B cell (primary cell): ENCODE measurements at regions not wholly inside any gene's neighbourhood (a gene's known extent, or its start where the extent isn't known, plus 50 kb on each side); places are given as distances from the start of the nearest gene placed in this dataset.

Source experiments
- ATAC-seq: fragments of 200-7000 bp; cut with Tn5 transposase; one replicate; pipeline ENCODE4 v1.10.0; 2021; ENCODE audit warnings: low read depth, mild to moderate bottlenecking, moderate number of reproducible peaks, moderate library complexity
- CTCF ChIA-PET: fragments of 350-600 bp; sonication (Branson Sonifier 250); formaldehyde crosslinking; loops from one replicate; lab custom pipeline; 2021; ENCODE audit warnings: antibody characterized with exemption, inconsistent platforms; lab: Charles Lee
- POLR2A ChIA-PET: fragments of 350-600 bp; sonication (Branson Sonifier 250); formaldehyde crosslinking; loops from one replicate; lab custom pipeline; 2021; ENCODE audit warnings: antibody characterized with exemption; lab: Charles Lee
- DNase-seq: peaks from one replicate; pipeline ENCODE4 v3.0.0; 2013
- H2AFZ ChIP-seq: 2 replicates; pipeline ENCODE4 v1.6.1; 2012; ENCODE audit warnings: mild to moderate bottlenecking, low read depth, low read length; ENCODE audit not compliant: insufficient read depth, poor library complexity, severe bottlenecking
- H3K27ac ChIP-seq, 2 donors: 1 replicate in 1 of 2; 2 replicates in 1 of 2; pipeline ENCODE4 v1.5.1; 2012 to 2013; ENCODE audit warnings: low read length in 2 of 2, mild to moderate bottlenecking in 2 of 2, moderate library complexity in 1 of 2
- H3K27me3 ChIP-seq, 4 experiments: fragments of 200-600 bp in 1 of 4; sonication (generic) in 1 of 4; replicated peaks in 1 of 4; 1 replicate in 2 of 4; 2 replicates in 2 of 4; pipeline versions ENCODE4 v1.6.1 to v1.7.0; 2013 to 2016; ENCODE audit warnings: low read length in 3 of 4, mild to moderate bottlenecking in 2 of 4, mixed read lengths in 1 of 4, moderate library complexity in 1 of 4; ENCODE audit not compliant: insufficient read depth in 4 of 4, control insufficient read depth in 3 of 4; ENCODE audit errors: control extremely low read depth in 1 of 4
- H3K36me3 ChIP-seq, 2 experiments: replicated peaks in 1 of 2; 1 replicate in 1 of 2; 2 replicates in 1 of 2; pipeline versions ENCODE4 v1.6.1 to v1.7.1; 2013; ENCODE audit warnings: low read length in 1 of 2; ENCODE audit not compliant: insufficient read depth in 2 of 2, control insufficient read depth in 1 of 2; ENCODE audit errors: control extremely low read depth in 1 of 2, extremely low read depth in 1 of 2
- H3K4me1 ChIP-seq, 2 donors: fragments of 200-600 bp in 1 of 2; sonication (generic) in 1 of 2; 1 replicate in 1 of 2; 2 replicates in 1 of 2; pipeline versions ENCODE4 v1.5.1 to v1.6.1; 2013 to 2017; ENCODE audit warnings: low read length in 2 of 2; ENCODE audit not compliant: control insufficient read depth in 2 of 2, insufficient read depth in 2 of 2
- H3K4me2 ChIP-seq: replicated peaks from 2 replicates; pipeline ENCODE3; 2012; ENCODE audit warnings: mild to moderate bottlenecking, low read depth, low read length; ENCODE audit not compliant: poor library complexity, severe bottlenecking
- H3K4me3 ChIP-seq, 5 experiments: fragments of 200-600 bp in 1 of 5; sonication (generic) in 1 of 5; 1 replicate in 3 of 5; 2 replicates in 2 of 5; pipeline versions ENCODE4 v1.5.1 to v1.7.0; 2011 to 2016; ENCODE audit warnings: low read length in 4 of 5, mild to moderate bottlenecking in 4 of 5, low read depth in 2 of 5, control low read depth in 1 of 5, moderate library complexity in 1 of 5; ENCODE audit not compliant: insufficient read depth in 1 of 5; ENCODE audit errors: control extremely low read depth in 1 of 5, extremely low read depth in 1 of 5
- H3K79me2 ChIP-seq: fragments of 200-600 bp; sonication (generic); one replicate; pipeline ENCODE4 v1.6.0; 2016; ENCODE audit warnings: low read length; ENCODE audit not compliant: control insufficient read depth, insufficient read depth
- H3K9ac ChIP-seq: fragments of 200-600 bp; sonication (generic); 2 replicates; pipeline ENCODE4 v1.6.1; 2017; ENCODE audit warnings: mild to moderate bottlenecking, low read length, moderate library complexity
- H3K9me3 ChIP-seq, 3 donors: one replicate each; pipeline versions ENCODE4 v1.6.1 to v1.7.1; 2013; ENCODE audit warnings: low read length in 2 of 3; ENCODE audit not compliant: control insufficient read depth in 2 of 3, insufficient read depth in 1 of 3; ENCODE audit errors: control extremely low read depth in 1 of 3
- H4K20me1 ChIP-seq: 2 replicates; pipeline ENCODE4 v1.6.0; 2012; ENCODE audit warnings: mild to moderate bottlenecking, low read length; ENCODE audit not compliant: insufficient read depth, control insufficient read depth, poor library complexity, severe bottlenecking
- H3K27ac Mint-ChIP-seq: one replicate; pipeline ENCODE4 v1.8.0; 2021; ENCODE audit warnings: mixed read lengths
- H3K27me3 Mint-ChIP-seq: one replicate; pipeline ENCODE4 v1.8.0; 2021; ENCODE audit warnings: mixed read lengths
- H3K4me1 Mint-ChIP-seq: one replicate; pipeline ENCODE4 v1.8.0; 2021; ENCODE audit warnings: mixed read lengths
- H3K4me3 Mint-ChIP-seq: one replicate; pipeline ENCODE4 v1.8.0; 2021; ENCODE audit warnings: mixed read lengths
- H3K9me3 Mint-ChIP-seq: one replicate; pipeline ENCODE4 v1.8.0; 2022; ENCODE audit warnings: mixed read lengths; ENCODE audit not compliant: insufficient read depth
- EZH2 ChIP-seq: IDR thresholded peaks from 2 replicates; pipeline ENCODE4 v1.6.1; 2012; ENCODE audit warnings: borderline replicate concordance, low read depth, mild to moderate bottlenecking, moderate library complexity, low read length; ENCODE audit not compliant: insufficient read depth, poor library complexity, severe bottlenecking
- WGBS: methylation state at CpG from one replicate; pipeline ENCODE4 v1.1.5; 2013; ENCODE audit warnings: missing lambda C conversion rate; ENCODE audit not compliant: insufficient coverage; 5-methylcytosine and 5-hydroxymethylcytosine counted together
- intact Hi-C: fragments of 100-400 bp; cut with micrococcal nuclease; formaldehyde crosslinking; loops from one replicate; pipeline ENCODE4 v1.10.0; 2022
- TF ChIP-seq, protein P1 (sequence below): fragments of 200-600 bp; IDR thresholded peaks from one replicate; pipeline ENCODE4 v1.8.0; 2022; ENCODE audit warnings: antibody characterized with exemption, mild to moderate bottlenecking

- DNase-seq (no peak), ATAC-seq (no peak)
- H3K4me3 ChIP-seq = no peak overlapping the region
- TF ChIP-seq, protein P1, sequence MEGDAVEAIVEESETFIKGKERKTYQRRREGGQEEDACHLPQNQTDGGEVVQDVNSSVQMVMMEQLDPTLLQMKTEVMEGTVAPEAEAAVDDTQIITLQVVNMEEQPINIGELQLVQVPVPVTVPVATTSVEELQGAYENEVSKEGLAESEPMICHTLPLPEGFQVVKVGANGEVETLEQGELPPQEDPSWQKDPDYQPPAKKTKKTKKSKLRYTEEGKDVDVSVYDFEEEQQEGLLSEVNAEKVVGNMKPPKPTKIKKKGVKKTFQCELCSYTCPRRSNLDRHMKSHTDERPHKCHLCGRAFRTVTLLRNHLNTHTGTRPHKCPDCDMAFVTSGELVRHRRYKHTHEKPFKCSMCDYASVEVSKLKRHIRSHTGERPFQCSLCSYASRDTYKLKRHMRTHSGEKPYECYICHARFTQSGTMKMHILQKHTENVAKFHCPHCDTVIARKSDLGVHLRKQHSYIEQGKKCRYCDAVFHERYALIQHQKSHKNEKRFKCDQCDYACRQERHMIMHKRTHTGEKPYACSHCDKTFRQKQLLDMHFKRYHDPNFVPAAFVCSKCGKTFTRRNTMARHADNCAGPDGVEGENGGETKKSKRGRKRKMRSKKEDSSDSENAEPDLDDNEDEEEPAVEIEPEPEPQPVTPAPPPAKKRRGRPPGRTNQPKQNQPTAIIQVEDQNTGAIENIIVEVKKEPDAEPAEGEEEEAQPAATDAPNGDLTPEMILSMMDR = no peak
- no peak for TF ChIP-seq EZH2
- ChIA-PET CTCF (no interaction called here), POLR2A (no interaction called here)
- H3K9me3 ChIP-seq = no peaks in the 10 kb centered on the region
- no peak overlapping the region for H3K27ac ChIP-seq
- H3K36me3 ChIP-seq = no peaks in the 10 kb centered on the region
- Mint-ChIP-seq H3K4me1 (no peaks in the 10 kb centered on the region), H3K27ac (no peak overlapping the region), H3K4me3 (no peak overlapping the region), H3K9me3 (no peaks in the 10 kb centered on the region), H3K27me3 (no peaks in the 10 kb centered on the region)
- no peaks in the 10 kb centered on the region for H4K20me1 ChIP-seq
- H3K4me1 ChIP-seq = no peaks in the 10 kb centered on the region
- no peaks in the 10 kb centered on the region for H3K79me2 ChIP-seq
- H3K4me2 ChIP-seq = no peak overlapping the region
- no peak overlapping the region for H3K9ac ChIP-seq
- H2AFZ ChIP-seq = no peak overlapping the region
- no peaks in the 10 kb centered on the region for H3K27me3 ChIP-seq
- intact Hi-C loops = no loop called here
These were observed 242.2 kb upstream of the PCDH18 start for GRCh38 chr4:137774501-137774900.

GRCh38 chr4:137768881-137769280 is 236.6 kb upstream of the PCDH18 start:
- 82% methylated on average over 1 of the region's 1 CpG for WGBS
- CTCF ChIA-PET = no interaction called here

More at GRCh38 chr4:137768881-137769280, 236.6 kb upstream of the PCDH18 start:
- H3K79me2 ChIP-seq = no peaks in the 10 kb centered on the region
- H3K4me1 ChIP-seq = no peaks in the 10 kb centered on the region
- H3K27me3 ChIP-seq = no peaks in the 10 kb centered on the region
- POLR2A ChIA-PET = no interaction called here
- no peaks in the 10 kb centered on the region for H3K36me3 ChIP-seq
- no peak overlapping the region for H2AFZ ChIP-seq
- no peaks in the 10 kb centered on the region for H3K9me3 ChIP-seq
- H3K4me3 Mint-ChIP-seq = no peak overlapping the region
- H3K4me2 ChIP-seq = no peak overlapping the region
- H3K27me3 Mint-ChIP-seq = no peaks in the 10 kb centered on the region
- no peak overlapping the region for H3K9ac ChIP-seq
- H4K20me1 ChIP-seq = no peaks in the 10 kb centered on the region
- no peak overlapping the region for H3K4me3 ChIP-seq
- intact Hi-C loops = no loop called here
- DNase-seq (no peak), ATAC-seq (no peak)
- H3K27ac Mint-ChIP-seq = no peak overlapping the region
- no peak overlapping the region for H3K27ac ChIP-seq
- no peaks in the 10 kb centered on the region for H3K9me3 Mint-ChIP-seq
- TF ChIP-seq, protein P1 = no peak
- TF ChIP-seq EZH2 = no peak
- no peaks in the 10 kb centered on the region for H3K4me1 Mint-ChIP-seq
